ENCODE measurements at regions not wholly inside any gene's neighbourhood (a gene's known extent, or its start where the extent isn't known, plus 50 kb on each side); places are given as distances from the start of the nearest gene placed in this dataset.
"Not testable (repeated sequence)": the region's sequence is repeated elsewhere in the genome, so short reads cannot be mapped to it uniquely, and the experiment has no call there.

DNA sequence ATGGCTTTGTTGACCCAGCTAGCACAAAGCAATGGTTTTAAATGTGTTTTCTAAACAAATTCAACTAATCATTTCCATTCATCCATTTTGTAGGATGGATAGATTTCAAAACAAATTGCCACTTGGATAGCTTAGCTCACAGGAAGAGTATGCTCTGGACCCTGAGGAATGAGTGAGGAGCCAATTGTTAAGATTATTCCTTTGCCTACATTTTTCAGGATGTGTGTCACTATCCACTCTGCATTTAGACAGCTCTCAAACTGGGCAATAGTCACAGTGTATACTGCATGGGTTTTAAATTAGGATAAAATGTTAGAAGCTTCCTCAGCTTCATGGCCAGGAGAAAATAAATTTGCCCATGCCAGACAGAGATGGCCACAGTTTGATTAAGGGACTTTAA lies 605.6 kb upstream of the TEX47 start:
- DNase-seq (ENCODE audit: low spot score): no peak

DNA sequence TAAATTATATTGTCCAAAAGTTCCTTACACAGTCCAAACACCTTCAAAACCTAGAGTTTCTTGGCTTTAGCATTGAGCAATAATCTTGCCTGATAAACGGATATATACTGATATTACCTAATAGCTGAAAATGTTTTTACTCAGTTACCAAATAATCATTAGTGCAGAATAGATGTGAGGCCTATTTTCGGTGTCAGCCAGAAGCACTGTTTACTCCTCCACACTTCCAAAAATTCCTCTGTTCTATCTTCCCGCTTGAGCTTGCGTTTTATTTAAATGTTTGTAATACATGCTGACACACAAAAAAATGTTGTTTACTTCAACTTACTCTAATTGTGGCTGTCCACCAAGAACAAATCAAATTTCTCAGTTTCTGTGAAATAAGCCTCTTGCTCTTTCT lies 606.2 kb upstream of the TEX47 start:
- no peak for DNase-seq (ENCODE audit: low spot score)

DNA sequence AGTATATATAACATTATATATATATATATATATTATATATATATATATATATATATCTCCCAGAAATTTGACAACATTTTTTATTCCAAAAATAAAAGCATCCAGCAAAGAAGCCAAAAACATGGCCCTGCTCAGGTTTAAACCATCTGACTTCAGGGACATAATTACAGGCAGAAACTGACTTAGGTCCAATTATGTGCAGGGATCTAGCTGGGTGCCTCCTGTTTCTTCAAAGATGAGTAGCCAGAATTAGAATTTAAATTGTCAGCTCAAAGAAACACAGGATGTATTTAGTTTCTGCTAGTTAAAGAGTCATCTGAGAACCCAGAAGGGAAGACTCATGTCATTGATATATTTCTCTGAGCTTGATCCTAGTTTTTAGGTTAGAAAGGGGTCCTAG lies 656.4 kb upstream of the TEX47 start:
- DNase-seq (ENCODE audit: low spot score): no peak

DNA sequence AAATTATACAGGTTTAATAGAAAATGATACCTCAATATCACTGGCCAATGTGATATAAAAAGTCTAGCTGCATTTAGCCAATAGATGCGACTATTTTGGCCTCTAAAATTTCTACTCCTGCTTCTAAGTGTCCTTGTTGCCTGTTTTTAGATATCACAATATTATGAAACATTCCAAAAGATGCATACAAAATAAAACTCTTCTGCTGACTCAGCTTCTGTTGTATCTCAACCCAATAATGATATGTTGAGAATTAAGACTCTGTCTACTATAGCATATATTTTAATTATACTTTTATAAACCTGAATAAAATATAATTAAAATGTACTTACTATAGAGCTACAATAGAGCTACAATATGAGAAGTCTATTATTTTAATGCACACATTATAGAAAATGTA lies 661.0 kb upstream of the TEX47 start:
- no peak for DNase-seq (ENCODE audit: low spot score)

DNA sequence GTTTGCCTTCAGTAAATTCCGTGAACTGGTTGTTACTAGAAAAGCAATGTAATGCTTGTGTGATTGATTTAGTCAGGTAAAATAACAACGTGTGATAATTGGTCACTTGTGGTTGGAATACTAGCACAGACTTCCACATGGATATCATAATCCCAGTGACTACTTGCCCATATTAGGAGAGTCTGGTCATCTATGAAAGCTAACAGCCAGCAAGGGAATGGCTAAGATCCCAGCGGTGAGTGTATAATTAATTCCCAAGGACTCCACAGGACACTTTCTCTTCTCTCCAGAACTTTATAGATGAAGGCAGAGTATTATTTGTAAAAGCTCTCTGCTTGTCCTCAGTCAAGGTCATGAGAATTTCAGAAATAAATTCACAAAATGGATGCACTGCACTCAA lies 662.6 kb upstream of the TEX47 start:
- DNase-seq (ENCODE audit: low spot score): no peak

DNA sequence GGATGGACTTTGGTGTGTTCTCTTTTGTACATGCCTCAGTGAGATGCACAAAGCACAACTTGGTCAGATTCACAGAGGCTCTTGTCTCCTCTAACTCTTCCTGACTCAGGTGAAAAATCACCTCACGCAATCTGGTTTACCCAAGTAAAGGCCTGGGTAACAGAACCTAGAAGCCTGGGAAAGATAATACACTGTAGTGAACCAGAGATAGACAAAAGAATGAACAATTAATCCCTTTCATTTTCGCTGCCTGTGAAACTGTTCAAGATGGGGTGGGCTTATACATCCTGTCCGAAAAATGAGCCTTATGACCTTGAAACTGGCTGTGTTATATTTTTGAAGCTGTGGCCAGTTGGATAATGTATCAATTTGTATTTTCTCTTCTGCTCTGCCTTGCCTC lies 678.9 kb upstream of the TEX47 start:
- DNase-seq (ENCODE audit: low spot score): no peak

DNA sequence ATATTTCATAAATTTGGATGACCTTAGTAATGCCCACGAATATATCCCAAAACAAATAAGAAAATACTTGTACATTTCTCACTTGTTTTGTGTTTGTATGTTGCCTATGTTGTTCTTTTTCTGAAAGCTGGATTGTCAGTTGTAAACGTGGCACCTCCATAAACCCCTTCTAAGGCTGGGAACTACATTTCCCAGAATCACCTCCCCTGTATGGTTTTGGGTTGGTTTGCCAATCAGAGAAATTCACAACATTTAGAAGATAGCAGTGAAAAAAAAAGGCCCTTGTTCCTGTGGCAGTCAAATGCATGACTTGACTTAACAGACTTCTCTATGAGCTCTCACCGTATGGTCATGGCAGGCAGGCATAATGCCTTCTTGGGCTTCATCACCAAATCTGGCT lies 676.3 kb upstream of the STEAP1 start:
- DNase-seq (ENCODE audit: low spot score): no peak

DNA sequence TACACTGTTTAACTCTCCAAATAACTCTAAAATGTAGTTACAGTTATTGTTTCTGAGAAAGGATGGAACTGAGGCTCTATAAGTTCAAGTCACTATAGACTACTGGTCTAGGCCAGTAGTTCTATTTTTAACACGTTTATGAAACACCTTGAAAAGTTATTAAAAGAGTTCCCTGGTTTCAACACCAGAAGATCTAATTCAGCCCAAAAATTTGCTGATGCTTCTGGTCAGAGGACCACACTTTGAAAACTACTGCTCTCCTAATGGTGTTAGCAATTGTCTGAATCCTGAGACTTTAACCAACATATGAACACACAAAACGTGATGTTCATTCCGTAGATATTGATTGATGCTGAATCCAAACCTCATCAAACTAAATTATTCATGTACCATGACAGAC lies 658.6 kb upstream of the STEAP1 start:
- no peak for DNase-seq (ENCODE audit: low spot score)

DNA sequence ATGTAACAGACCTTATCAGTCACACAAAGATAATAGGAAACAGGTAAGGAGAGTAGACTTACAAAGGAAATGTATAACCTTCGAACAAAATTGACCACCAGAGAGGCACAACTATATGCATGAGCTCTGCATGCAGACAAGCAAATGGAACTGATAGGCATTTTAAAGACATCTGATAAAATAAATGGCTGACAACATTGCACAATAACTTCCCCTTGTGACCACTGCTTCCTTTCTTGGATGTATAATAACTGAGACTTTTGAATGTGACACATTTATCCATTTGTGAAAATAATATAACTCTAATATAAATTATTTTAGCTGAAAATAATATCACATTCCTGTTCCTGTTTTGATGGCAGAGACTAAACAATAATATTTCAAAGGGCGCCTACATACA lies 654.2 kb upstream of the STEAP1 start:
- no peak for DNase-seq (ENCODE audit: low spot score)

DNA sequence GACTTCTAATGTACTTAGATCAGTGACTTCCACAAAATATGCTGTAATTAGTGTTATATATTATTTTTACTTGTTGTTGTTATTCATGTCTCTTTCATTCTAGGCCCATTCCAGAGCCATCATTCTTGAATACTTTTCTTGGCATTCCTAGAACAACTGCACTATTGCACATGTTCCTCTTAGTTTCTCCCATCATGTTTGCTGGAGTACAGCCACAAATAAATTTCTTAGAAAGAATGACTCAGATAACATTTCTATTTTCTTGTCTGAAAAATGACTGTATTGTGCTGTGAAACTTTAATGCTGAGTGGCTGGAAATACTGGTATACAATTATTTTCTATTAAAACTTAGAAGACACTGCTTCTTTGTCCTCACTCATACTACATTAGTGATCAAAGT lies 651.0 kb upstream of the STEAP1 start:
- no peak for DNase-seq (ENCODE audit: low spot score)

DNA sequence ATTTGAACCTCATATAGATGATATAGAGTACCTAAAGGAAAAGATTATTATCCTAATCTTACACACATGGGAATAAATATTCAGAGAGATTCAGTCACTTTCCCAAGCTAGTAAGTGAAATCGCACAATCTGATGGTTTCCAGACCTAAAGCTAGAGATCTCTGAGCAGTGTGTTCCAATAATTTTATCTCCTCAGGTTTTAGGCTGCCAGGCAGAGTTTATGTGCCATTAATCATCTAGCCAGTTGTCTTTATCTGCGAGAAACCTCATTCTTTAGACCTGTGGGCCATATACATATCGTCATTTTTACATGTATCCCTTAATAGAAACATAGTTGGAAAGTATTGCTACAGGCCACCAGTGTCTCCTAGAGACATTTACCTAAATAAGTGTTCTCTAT lies 647.2 kb upstream of the STEAP1 start:
- DNase-seq (ENCODE audit: low spot score): no peak

DNA sequence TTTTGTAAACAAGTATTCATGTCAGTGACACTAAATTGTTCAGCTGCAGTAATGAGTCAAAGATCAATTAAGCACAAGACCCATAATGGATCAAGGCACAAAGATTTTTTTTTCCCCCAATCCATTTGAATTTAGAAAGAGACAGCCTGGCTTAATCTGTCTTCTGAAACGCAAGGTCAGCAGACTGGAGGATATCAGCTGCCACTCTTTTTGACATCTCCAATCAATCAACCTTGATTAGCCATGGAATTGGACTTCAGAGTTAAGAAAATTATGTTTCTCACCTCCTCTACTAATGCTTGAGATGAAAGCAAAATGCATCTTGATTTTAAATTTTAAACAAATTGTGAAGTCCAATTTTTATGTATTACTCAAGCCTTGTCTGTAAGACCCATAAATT lies 642.4 kb upstream of the STEAP1 start:
- no peak for DNase-seq (ENCODE audit: low spot score)

DNA sequence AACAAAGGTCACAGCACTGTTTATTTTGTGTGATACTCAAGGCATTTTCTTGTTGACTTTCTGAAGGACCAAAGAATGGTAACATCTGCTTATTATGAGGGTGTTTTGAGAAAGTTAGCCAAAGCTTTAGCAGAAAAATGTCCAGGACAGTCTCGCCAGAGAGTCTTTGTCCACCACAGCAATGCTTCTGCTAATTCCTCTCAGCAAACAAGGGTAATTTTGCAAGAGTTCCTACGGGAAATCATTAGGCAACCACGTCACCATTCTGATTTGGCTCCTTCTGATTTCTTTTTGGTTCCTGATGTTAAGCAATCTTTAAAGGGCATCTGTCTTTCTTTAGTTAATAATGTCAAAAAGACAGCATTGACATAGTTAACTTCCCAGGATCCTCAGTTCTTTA lies 639.3 kb upstream of the STEAP1 start:
- no peak for DNase-seq (ENCODE audit: low spot score)

DNA sequence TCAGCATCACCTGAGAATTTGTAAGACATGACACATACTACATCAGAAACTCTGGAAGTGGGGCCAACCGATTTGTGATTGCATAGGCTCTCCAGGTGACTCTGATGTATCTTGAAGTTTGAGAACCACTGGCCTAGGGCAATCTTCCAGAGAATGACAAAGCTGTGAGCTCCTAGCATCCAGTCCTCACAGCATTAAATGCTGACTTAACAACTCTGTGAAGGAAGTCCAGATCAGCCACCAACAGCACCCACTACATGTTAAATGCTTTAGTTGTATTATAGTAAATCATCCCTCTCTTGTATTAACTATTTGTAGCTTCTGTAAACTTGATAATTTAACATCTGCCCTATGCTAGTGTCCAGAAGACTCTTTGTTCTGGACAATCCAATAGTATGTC lies 636.5 kb upstream of the STEAP1 start:
- no peak for DNase-seq (ENCODE audit: low spot score)

DNA sequence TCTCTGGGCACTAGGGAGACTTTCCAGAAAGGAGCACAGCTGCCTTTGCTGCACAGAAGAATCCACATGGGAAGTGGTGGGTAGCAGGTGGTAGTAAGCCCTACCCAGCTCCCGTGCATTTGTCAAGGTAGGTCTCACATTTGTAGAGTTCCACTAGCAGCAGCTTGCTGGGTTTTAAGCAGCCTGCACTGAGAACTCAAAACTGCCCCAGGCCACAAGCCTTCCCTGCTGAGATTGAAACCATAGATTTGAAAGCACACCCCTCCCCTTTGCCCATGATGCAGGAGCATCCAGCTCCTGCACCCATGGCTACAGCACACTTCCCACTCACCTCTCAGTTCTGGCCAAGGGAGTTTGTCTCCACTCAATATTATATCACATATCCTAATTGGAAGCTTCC lies 604.5 kb upstream of the STEAP1 start:
- DNase-seq (ENCODE audit: low spot score): no peak

DNA sequence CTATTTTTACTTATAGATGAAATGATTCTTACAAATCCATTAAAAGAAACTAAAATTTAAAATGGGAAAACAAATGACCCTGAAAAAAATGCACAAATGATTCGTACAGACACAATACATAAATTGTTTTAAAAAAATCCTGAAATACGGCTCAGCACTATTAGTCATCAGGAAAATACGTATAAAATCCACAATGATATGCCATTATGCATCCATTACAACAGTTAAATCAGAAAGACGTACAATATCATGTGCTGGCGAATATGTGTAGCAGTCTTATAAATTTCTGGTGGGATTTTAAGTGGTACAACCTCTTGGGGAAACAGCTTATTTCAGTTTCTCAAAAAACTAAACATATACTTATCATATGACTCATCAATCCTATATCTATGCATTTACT lies 600.1 kb upstream of the STEAP1 start:
- DNase-seq (ENCODE audit: low spot score): no peak

DNA sequence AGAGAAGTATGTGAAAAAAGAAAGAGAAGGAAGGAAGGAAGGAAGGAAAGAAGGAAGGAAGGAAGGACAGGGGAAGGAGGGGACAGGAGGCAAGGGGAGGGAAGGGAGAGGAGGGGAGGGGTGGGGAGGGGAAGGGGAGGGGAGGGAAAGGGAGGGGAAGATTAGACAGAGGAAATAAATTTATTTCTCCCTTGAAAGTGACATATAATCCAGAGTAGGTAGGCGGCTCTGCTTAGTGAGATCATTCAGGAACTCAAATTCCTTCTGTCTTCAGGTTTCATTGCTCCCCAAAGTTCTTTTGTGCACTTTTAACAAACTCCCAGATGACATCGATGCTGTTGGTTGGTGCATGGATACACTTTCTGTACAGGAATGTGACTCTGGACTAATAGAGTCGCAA lies 594.7 kb upstream of the STEAP1 start:
- DNase-seq (ENCODE audit: low spot score): no peak

DNA sequence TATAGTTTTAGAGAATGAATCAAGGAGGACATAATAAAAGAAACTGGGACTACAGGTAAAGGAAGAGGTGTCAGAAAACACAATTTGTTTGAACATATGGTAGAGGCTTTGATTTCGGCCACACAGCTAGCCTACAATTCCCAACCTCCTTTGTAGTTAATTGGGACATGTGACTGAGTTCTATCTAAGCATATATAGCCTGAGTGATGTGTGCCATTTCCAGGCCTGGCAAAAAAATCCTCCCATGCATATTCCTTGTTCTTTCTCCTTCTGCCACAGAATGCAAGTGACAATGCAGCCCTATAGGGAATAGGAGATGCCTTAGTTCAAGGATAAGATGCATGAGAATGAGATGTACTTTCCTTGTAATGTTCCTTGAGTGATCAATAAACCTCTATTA lies 590.7 kb upstream of the STEAP1 start:
- DNase-seq (ENCODE audit: low spot score): no peak

DNA sequence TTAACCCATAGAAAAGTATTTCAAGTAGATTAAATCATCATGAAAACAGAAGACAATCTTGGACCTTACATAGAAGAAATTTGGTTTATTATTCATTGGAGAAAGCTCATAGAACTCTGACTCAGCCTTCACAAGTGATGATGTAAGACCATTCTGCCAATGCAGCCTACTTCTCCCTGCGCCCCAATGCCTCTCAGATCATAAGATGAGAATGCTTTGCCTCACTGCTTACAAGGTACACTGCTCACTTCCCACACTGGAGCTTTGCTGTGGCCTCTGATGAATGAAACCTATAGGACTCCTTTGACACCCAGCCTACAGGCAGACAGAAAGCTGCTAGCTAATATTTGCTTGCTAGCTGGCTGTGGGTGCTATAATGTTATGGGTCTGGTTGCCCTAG lies 569.4 kb upstream of the STEAP1 start:
- DNase-seq (ENCODE audit: low spot score): no peak

DNA sequence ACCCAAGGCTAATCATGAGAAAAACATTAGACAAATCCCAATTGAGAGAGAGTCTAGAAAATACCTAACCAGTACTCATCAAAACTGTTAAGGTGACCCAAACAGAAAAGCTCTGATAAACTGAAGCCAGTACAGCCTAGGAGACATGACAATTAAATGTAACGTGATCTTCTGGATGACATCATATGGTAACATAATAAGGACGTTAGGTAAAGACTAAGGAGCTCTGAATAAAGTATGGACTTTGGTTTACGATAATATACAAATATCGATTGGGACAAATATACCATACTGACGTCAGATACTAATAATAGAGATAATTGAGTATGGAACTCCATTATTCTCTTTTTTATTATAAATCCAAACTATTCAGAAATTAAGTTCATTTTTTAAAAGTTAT lies 561.1 kb upstream of the STEAP1 start:
- DNase-seq (ENCODE audit: low spot score): no peak

DNA sequence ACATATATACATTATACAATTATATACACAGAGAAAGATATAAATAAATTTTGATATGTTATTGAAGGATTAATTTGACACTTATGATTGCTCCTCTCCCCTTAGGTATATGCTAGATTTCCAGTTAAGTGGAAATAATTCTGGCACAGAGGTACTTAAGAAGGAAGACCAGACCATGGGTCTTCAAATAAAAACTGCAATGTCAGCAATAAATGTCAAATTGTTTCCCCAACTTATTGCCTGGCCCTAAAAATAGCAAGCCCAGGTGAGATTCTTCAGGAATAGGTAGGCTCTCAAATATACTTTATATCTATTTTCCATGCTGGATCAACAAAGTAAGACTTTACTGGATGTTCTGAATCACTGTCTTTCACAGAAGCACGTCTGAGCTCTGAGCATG lies 551.3 kb upstream of the STEAP1 start:
- no peak for DNase-seq (ENCODE audit: low spot score)

DNA sequence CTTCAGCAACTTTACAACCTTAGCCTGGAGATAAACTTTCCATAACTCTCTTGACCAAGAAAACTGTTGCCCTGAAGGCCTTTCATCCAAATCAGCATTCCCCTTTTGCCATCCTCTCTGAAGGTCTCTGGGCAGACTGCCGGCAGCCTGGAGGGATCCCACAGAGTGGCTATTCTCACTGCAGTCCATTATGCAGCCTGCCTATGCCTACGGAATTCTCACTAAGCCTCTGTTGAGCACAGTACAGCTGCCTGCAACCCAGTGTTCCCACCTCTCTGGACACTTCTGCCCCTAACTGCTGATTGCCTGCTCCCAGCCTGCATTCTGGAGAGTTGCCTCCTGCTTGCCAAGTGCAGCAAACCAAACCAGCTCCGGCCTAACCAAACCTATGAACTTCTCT lies 548.9 kb upstream of the STEAP1 start:
- no peak for DNase-seq (ENCODE audit: low spot score)

DNA sequence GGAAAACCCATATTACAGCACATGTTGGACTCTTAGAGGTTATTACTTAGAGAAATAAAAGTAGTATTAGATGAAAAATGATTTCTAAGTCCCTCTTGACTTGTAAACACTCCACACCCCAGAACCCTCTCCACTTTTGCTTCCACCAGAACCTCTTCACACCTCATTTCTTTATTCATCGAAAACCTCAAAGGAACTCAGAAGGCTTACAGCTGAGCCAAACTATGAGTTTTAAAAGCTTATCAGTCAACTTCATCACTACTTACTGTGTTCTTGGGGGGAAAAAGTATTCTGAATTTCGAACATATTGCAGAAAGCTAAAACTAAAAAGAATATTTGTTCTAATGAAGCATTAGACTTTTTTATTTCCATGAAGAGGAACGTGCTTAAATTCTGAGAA lies 547.8 kb upstream of the STEAP1 start:
- DNase-seq (ENCODE audit: low spot score): no peak

DNA sequence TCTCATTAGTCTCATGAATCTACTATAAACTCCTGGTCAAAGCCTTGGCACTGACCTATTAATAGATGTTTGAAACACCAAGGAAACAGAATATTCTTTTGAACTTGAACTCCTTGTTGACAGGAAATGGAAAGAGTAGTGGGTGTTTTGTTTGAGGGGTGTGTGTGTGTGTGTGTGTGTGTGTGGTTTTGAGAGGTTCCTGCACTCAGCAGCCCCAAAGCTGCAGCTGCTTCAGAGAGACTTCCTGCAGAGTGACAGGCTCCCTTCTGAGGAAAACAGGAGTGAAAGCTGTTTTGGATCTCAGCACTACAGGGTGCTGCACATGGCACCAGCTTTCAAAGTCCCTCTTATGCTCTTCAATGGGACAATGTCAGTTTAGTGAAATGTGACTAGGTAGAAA lies 546.5 kb upstream of the STEAP1 start:
- DNase-seq (ENCODE audit: low spot score): peak; percentile 17

DNA sequence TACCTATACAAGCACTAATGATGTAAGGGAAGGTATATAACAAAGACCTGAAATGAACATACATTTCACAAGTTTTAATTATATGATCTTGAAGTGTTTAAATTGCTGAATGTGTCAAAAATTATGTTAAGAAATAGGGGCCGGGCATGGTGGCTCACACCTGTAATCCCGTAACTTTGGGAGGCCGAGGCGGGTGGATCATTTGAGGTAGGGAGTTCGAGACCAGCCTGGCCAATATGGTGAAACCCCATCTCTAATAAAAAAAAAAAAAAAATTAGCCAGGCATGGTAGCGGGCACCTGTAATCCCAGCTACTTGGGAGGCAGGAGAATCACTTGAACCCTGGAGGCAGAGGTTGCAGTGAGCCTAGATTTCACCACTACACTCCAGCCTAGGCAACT lies 537.4 kb upstream of the STEAP1 start:
- DNase-seq (ENCODE audit: low spot score): not testable (repeated sequence)

DNA sequence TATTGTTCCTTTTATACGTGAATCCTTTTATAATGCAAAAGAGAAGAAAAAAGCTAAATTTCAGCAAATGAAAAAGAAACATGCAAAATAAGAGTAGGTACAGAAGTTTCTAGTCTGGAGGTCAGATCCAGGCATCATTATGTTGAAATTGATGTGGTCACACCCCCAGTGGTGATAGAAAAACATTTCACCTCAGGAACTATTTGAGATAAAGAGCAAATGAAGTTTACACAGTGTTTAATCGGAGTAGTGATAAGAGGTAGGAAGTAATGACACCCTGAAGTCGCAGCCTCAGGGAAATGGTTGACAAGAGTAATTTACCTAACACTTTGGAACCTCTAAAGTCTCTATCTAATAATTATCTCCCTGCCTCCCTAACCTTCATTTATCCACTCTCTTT lies 536.0 kb upstream of the STEAP1 start:
- no peak for DNase-seq (ENCODE audit: low spot score)
